ENCODE measurements at regions not wholly inside any gene's neighbourhood (a gene's known extent, or its start where the extent isn't known, plus 50 kb on each side); places are given as distances from the start of the nearest gene placed in this dataset.

GRCh38 chr13:103716718-103717117 lies 650.5 kb upstream of the SLC10A2 start:
- no peak for TF ChIP-seq CTCF (IDR thresholded peaks at IDR 0.05)
- no peak for TF ChIP-seq POLR2A (IDR thresholded peaks at IDR 0.05)

All from lower leg skin (tissue), 3 donors.